ENCODE measurements at regions not wholly inside any gene's neighbourhood (a gene's known extent, or its start where the extent isn't known, plus 50 kb on each side); places are given as distances from the start of the nearest gene placed in this dataset.

- DNase-seq (ENCODE audit: low spot score) (no peak), ATAC-seq (ENCODE audit: low FRiP score) (no peak)
- TF ChIP-seq CTCF (IDR thresholded peaks at IDR 0.05): no peak
Observed at GRCh38 chr17:34527908-34528470, 51.4 kb upstream of the TMEM132E start.

GRCh38 chr17:34527136-34527907 is 52.1 kb upstream of the TMEM132E start:
- DNase-seq (ENCODE audit: low spot score) (no peak), ATAC-seq (ENCODE audit: low FRiP score) (no peak)
- no peak for TF ChIP-seq CTCF (IDR thresholded peaks at IDR 0.05)

- TF ChIP-seq CTCF (IDR thresholded peaks at IDR 0.05): no peak
- ATAC-seq (ENCODE audit: low FRiP score) (no peak), DNase-seq (ENCODE audit: low spot score) (no peak)
Observed at GRCh38 chr17:34525651-34526050, 53.7 kb upstream of the TMEM132E start.

- DNase-seq (ENCODE audit: low spot score) (no peak), ATAC-seq (ENCODE audit: low FRiP score) (no peak)
- no peak for TF ChIP-seq CTCF (IDR thresholded peaks at IDR 0.05)
Observed at GRCh38 chr17:34521955-34522354, 57.4 kb upstream of the TMEM132E start.

GRCh38 chr17:34519282-34519681 is 60.1 kb upstream of the TMEM132E start:
- no peak for TF ChIP-seq CTCF (IDR thresholded peaks at IDR 0.05)
- no peak for DNase-seq (ENCODE audit: low spot score)
- ATAC-seq (ENCODE audit: low FRiP score): no peak

GRCh38 chr17:34517406-34517805 is 62.0 kb upstream of the TMEM132E start:
- DNase-seq (ENCODE audit: low spot score) (no peak), ATAC-seq (ENCODE audit: low FRiP score) (no peak)
- no peak for TF ChIP-seq CTCF (IDR thresholded peaks at IDR 0.05)

- DNase-seq (ENCODE audit: low spot score): no peak
- no peak for ATAC-seq (ENCODE audit: low FRiP score)
- TF ChIP-seq CTCF (IDR thresholded peaks at IDR 0.05): no peak
Observed at GRCh38 chr17:34511931-34512330, 67.5 kb upstream of the TMEM132E start.
